ENCODE measurements at regions not wholly inside any gene's neighbourhood (a gene's known extent, or its start where the extent isn't known, plus 50 kb on each side); places are given as distances from the start of the nearest gene placed in this dataset.
"Not testable (repeated sequence)": the region's sequence is repeated elsewhere in the genome, so short reads cannot be mapped to it uniquely, and the experiment has no call there.

- Histone ChIP-seq H3K9me3 (no peaks in the 10 kb centered on the region), H3K4me1 (no peaks in the 10 kb centered on the region), H3K27ac (no peak overlapping the region), H3K36me3 (no peaks in the 10 kb centered on the region), H3K4me3 (no peak overlapping the region), H3K27me3 (no peaks in the 10 kb centered on the region)
- WGBS, 2 donors (ENCODE audit: low coverage in 1 of 2) = 92 to 100% methylated on average over 2 of the region's 3 CpGs
- no peak for TF ChIP-seq EP300 (IDR thresholded peaks at IDR 0.05)
- no peak for TF ChIP-seq POLR2A (IDR thresholded peaks at IDR 0.05)
- TF ChIP-seq CTCF (IDR thresholded peaks at IDR 0.05) = no peak
- no peak for TF ChIP-seq POLR2AphosphoS5 (IDR thresholded peaks at IDR 0.05)
- ATAC-seq = no peak
Observed at GRCh38 chr1:90864681-90865080, 147.6 kb upstream of the BARHL2 start.

- 79% methylated on average over 3 of the region's 3 CpGs; no CpG with 5 or more reads in 1 of the 2 donors for WGBS, 2 donors (ENCODE audit: low coverage in 1 of 2)
- H3K4me1 ChIP-seq = no peaks in the 10 kb centered on the region
- TF ChIP-seq POLR2AphosphoS5 (IDR thresholded peaks at IDR 0.05) (no peak), POLR2A (IDR thresholded peaks at IDR 0.05) (no peak), EP300 (IDR thresholded peaks at IDR 0.05) (no peak), CTCF (IDR thresholded peaks at IDR 0.05) (no peak)
- no peaks in the 10 kb centered on the region for H3K36me3 ChIP-seq
- no peaks in the 10 kb centered on the region for H3K27me3 ChIP-seq
- no peak overlapping the region for H3K4me3 ChIP-seq
- H3K9me3 ChIP-seq = no peaks in the 10 kb centered on the region
- no peak overlapping the region for H3K27ac ChIP-seq
- ATAC-seq = no peak
Observed at GRCh38 chr1:90862782-90863181, 145.7 kb upstream of the BARHL2 start.

GRCh38 chr1:90861421-90861820 lies 144.3 kb upstream of the BARHL2 start:
- not testable (repeated sequence) for H3K36me3 ChIP-seq, H3K27me3 ChIP-seq, H3K4me3 ChIP-seq, H3K9me3 ChIP-seq, H3K4me1 ChIP-seq, H3K27ac ChIP-seq, ATAC-seq
- WGBS, 2 donors (ENCODE audit: low coverage in 1 of 2) = 86 to 100% methylated on average over 2 to 3 of the region's 3 CpGs

- WGBS, 2 donors (ENCODE audit: low coverage in 1 of 2) = 59 to 89% methylated on average over 4 to 5 of the region's 7 CpGs
- H3K36me3 ChIP-seq = no peaks in the 10 kb centered on the region
- no peak overlapping the region for H3K27ac ChIP-seq
- H3K27me3 ChIP-seq = no peaks in the 10 kb centered on the region
- no peak overlapping the region for H3K4me3 ChIP-seq
- no peak for ATAC-seq
- peaks cover 0 to 9% (median 0%) of the 10 kb centered on the region in 3 donors for H3K4me1 ChIP-seq
- H3K9me3 ChIP-seq = no peaks in the 10 kb centered on the region
- TF ChIP-seq CTCF (IDR thresholded peaks at IDR 0.05) (no peak), EP300 (IDR thresholded peaks at IDR 0.05) (no peak), POLR2AphosphoS5 (IDR thresholded peaks at IDR 0.05) (no peak), POLR2A (IDR thresholded peaks at IDR 0.05) (no peak)
Observed at GRCh38 chr1:90856463-90857007, 139.4 kb upstream of the BARHL2 start.

GRCh38 chr1:90854397-90854924 lies 137.4 kb upstream of the BARHL2 start:
- no peak overlapping the region for H3K27ac ChIP-seq
- no peaks in the 10 kb centered on the region for H3K27me3 ChIP-seq
- no peak overlapping the region for H3K4me3 ChIP-seq
- TF ChIP-seq POLR2A (IDR thresholded peaks at IDR 0.05) (no peak), EP300 (IDR thresholded peaks at IDR 0.05) (no peak), POLR2AphosphoS5 (IDR thresholded peaks at IDR 0.05) (no peak), CTCF (IDR thresholded peaks at IDR 0.05) (no peak)
- no peak for ATAC-seq
- peaks cover 0 to 22% (median 0%) of the 10 kb centered on the region in 3 donors for H3K4me1 ChIP-seq
- no peaks in the 10 kb centered on the region for H3K9me3 ChIP-seq
- 88 to 94% methylated on average over 4 of the region's 4 CpGs for WGBS, 2 donors (ENCODE audit: low coverage in 1 of 2)
- H3K36me3 ChIP-seq = no peaks in the 10 kb centered on the region
